H1 (cell line): ENCODE measurements at regions not wholly inside any gene's neighbourhood (a gene's known extent, or its start where the extent isn't known, plus 50 kb on each side); places are given as distances from the start of the nearest gene placed in this dataset.
A peak's percentile ranks its signal among the peaks of the same experiment; 100 is the strongest.

Experiments
- CTCF ChIA-PET: fragments of 300-600 bp; sonication (Branson Sonifier 250); formaldehyde crosslinking; loops from one replicate; lab custom pipeline; 2021; ENCODE audit not compliant: partially characterized antibody; lab: Charles Lee
- POLR2A ChIA-PET: fragments of 300-600 bp; sonication (Branson Sonifier 250); formaldehyde crosslinking; loops from one replicate; lab custom pipeline; 2021; ENCODE audit warnings: inconsistent platforms; ENCODE audit not compliant: partially characterized antibody; lab: Charles Lee
- DNase-seq, 2 experiments: peaks; one replicate each; pipeline versions ENCODE4 v3.0.0 to v3.0.0-alpha.2; 2010 to 2022; ENCODE audit warnings: low spot score in 2 of 2, low read depth in 1 of 2, mixed read lengths in 1 of 2
- FAIRE-seq: peaks from 2 replicates; lab custom pipeline; 2011; peaks lifted over from hg19 to GRCh38; lab: Jason Lieb, UNC
- H2AFZ ChIP-seq: 2 replicates; pipeline ENCODE4 v1.8.1; 2012; ENCODE audit warnings: low read length, inconsistent platforms
- H2AK5ac ChIP-seq: 2 replicates; pipeline ENCODE4 v1.6.1; 2013; ENCODE audit warnings: low read depth, low read length
- H2BK120ac ChIP-seq: replicated peaks from 2 replicates; pipeline ENCODE3; 2013; ENCODE audit warnings: low read depth, low read length, inconsistent platforms
- H2BK12ac ChIP-seq: 2 replicates; pipeline ENCODE4 v1.6.1; 2013; ENCODE audit warnings: low read depth, low read length
- H2BK15ac ChIP-seq: 2 replicates; pipeline ENCODE4 v1.6.1; 2013; ENCODE audit warnings: low read length
- H2BK20ac ChIP-seq: 2 replicates; pipeline ENCODE4 v1.6.1; 2013; ENCODE audit warnings: low read length
- H2BK5ac ChIP-seq: 2 replicates; pipeline ENCODE4 v1.6.1; 2013; ENCODE audit warnings: low read depth, low read length
- H3K14ac ChIP-seq: 2 replicates; pipeline ENCODE4 v1.6.1; 2013; ENCODE audit warnings: inconsistent platforms; ENCODE audit not compliant: insufficient read length
- H3K18ac ChIP-seq: 2 replicates; pipeline ENCODE4 v1.6.1; 2013; ENCODE audit warnings: low read length; ENCODE audit errors: extremely low read depth
- H3K23ac ChIP-seq: 2 replicates; pipeline ENCODE4 v1.6.1; 2013; ENCODE audit warnings: inconsistent platforms; ENCODE audit not compliant: insufficient read length
- H3K23me2 ChIP-seq: 2 replicates; pipeline ENCODE4 v1.6.1; 2013; ENCODE audit warnings: low read depth, low read length
- H3K27ac ChIP-seq: 2 replicates; pipeline ENCODE4 v1.6.1; 2011; ENCODE audit warnings: low read depth, low read length, inconsistent platforms
- H3K27me3 ChIP-seq, 4 experiments: replicated peaks in 1 of 4; 1 replicate in 1 of 4; 2 replicates in 3 of 4; pipeline versions ENCODE4 v1.6.1 to v1.8.1; 2011 to 2013; ENCODE audit warnings: low read length in 3 of 4, mild to moderate bottlenecking in 3 of 4, inconsistent platforms in 2 of 4, mixed read lengths in 2 of 4, moderate library complexity in 1 of 4; ENCODE audit not compliant: control insufficient read depth in 3 of 4, insufficient read depth in 3 of 4; ENCODE audit errors: extremely low read depth in 1 of 4
- H3K36me3 ChIP-seq, 4 experiments: 2 replicates each; pipeline versions ENCODE4 v1.6.1 to v1.8.1; 2011 to 2013; ENCODE audit warnings: mild to moderate bottlenecking in 4 of 4, low read length in 3 of 4, moderate library complexity in 2 of 4, control low read depth in 1 of 4, inconsistent platforms in 1 of 4; ENCODE audit not compliant: insufficient read depth in 4 of 4, control insufficient read depth in 2 of 4
- H3K4ac ChIP-seq: replicated peaks from 2 replicates; pipeline ENCODE3; 2013; ENCODE audit warnings: low read length, low read depth, mixed read lengths, inconsistent platforms; ENCODE audit not compliant: insufficient read length
- H3K4me1 ChIP-seq, 4 experiments: replicated peaks in 1 of 4; 1 replicate in 1 of 4; 2 replicates in 3 of 4; pipeline versions ENCODE4 v1.6.1 to v1.8.1; 2011 to 2013; ENCODE audit warnings: low read length in 3 of 4, inconsistent platforms in 2 of 4, mixed read lengths in 1 of 4; ENCODE audit not compliant: insufficient read depth in 4 of 4, control insufficient read depth in 3 of 4
- H3K4me2 ChIP-seq, 2 experiments: 2 replicates each; pipeline versions ENCODE4 v1.6.1 to v1.8.1; 2011 to 2013; ENCODE audit warnings: low read depth in 2 of 2, low read length in 2 of 2, control low read depth in 1 of 2, inconsistent platforms in 1 of 2, mild to moderate bottlenecking in 1 of 2; ENCODE audit not compliant: insufficient read depth in 1 of 2
- H3K4me3 ChIP-seq, 4 experiments: fragments of 200-600, 300-600 bp in 1 of 4; sonication (generic), shearing (Covaris generic), sonication (Bioruptor Twin) in 1 of 4; 2 replicates each; pipeline versions ENCODE4 v1.5.1 to v1.8.1; 2011 to 2016; ENCODE audit warnings: low read length in 4 of 4, low read depth in 3 of 4, control low read depth in 2 of 4, inconsistent platforms in 2 of 4, mild to moderate bottlenecking in 2 of 4, mixed read lengths in 1 of 4, moderate library complexity in 1 of 4; ENCODE audit not compliant: insufficient read depth in 2 of 4; ENCODE audit errors: extremely low read depth in 1 of 4
- H3K56ac ChIP-seq: replicated peaks from 2 replicates; pipeline ENCODE3; 2013; ENCODE audit warnings: low read depth, mild to moderate bottlenecking, mixed read lengths, low read length, inconsistent platforms; ENCODE audit not compliant: insufficient read length
- H3K79me1 ChIP-seq: 2 replicates; pipeline ENCODE4 v1.6.1; 2013; ENCODE audit warnings: low read depth, low read length, control low read depth
- H3K79me2 ChIP-seq, 2 experiments: 2 replicates each; pipeline versions ENCODE4 v1.6.1 to v1.8.1; 2012 to 2013; ENCODE audit warnings: low read length in 2 of 2, mild to moderate bottlenecking in 2 of 2, inconsistent platforms in 1 of 2; ENCODE audit not compliant: insufficient read depth in 2 of 2, control insufficient read depth in 1 of 2
- H3K9ac ChIP-seq, 4 experiments: replicated peaks in 1 of 4; 1 replicate in 1 of 4; 2 replicates in 3 of 4; pipeline versions ENCODE4 v1.6.1 to v1.8.1; 2011 to 2013; ENCODE audit warnings: low read depth in 3 of 4, low read length in 3 of 4, control low read depth in 2 of 4, mild to moderate bottlenecking in 2 of 4, moderate library complexity in 2 of 4, inconsistent platforms in 1 of 4; ENCODE audit errors: extremely low read depth in 1 of 4
- H3K9me3 ChIP-seq, 2 experiments: 2 replicates each; pipeline versions ENCODE4 v1.6.1 to v1.8.1; 2012 to 2013; ENCODE audit warnings: mild to moderate bottlenecking in 2 of 2, moderate library complexity in 2 of 2, control low read depth in 1 of 2, inconsistent platforms in 1 of 2, low read depth in 1 of 2, low read length in 1 of 2, mixed read lengths in 1 of 2; ENCODE audit not compliant: insufficient read depth in 2 of 2
- H4K20me1 ChIP-seq, 2 experiments: replicated peaks in 1 of 2; 2 replicates each; pipeline versions ENCODE3 to v1.8.1; 2011 to 2013; ENCODE audit warnings: inconsistent platforms in 2 of 2, low read length in 2 of 2, mild to moderate bottlenecking in 1 of 2; ENCODE audit not compliant: insufficient read depth in 2 of 2, control insufficient read depth in 1 of 2
- H4K5ac ChIP-seq: 2 replicates; pipeline ENCODE4 v1.6.1; 2013; ENCODE audit warnings: low read length, low read depth, mixed read lengths, inconsistent platforms; ENCODE audit not compliant: insufficient read length
- H4K8ac ChIP-seq: 2 replicates; pipeline ENCODE4 v1.8.0; 2013; ENCODE audit warnings: mild to moderate bottlenecking, moderate library complexity, low read length, inconsistent platforms; ENCODE audit not compliant: insufficient read depth; ENCODE audit errors: extremely low read depth
- H4K91ac ChIP-seq: replicated peaks from 2 replicates; pipeline ENCODE3; 2013; ENCODE audit warnings: low read length, mixed read lengths, inconsistent platforms; ENCODE audit not compliant: insufficient read length
- BCL11A ChIP-seq, 2 experiments: IDR thresholded peaks; one replicate each; pipeline ENCODE4 v1.6.1; 2011; ENCODE audit warnings: low read depth in 2 of 2, low read length in 2 of 2, mild to moderate bottlenecking in 2 of 2
- CEBPB ChIP-seq: IDR thresholded peaks from 2 replicates; pipeline ENCODE4 v1.6.1; 2012; ENCODE audit warnings: low read depth, low read length
- EP300 ChIP-seq, 2 experiments: IDR thresholded peaks; 1 replicate in 1 of 2; 2 replicates in 1 of 2; pipeline ENCODE4 v1.6.1; 2011 to 2012; ENCODE audit warnings: low read depth in 2 of 2, low read length in 2 of 2, mild to moderate bottlenecking in 2 of 2, borderline replicate concordance in 1 of 2, inconsistent platforms in 1 of 2, moderate library complexity in 1 of 2
- GABPA ChIP-seq: IDR thresholded peaks from 2 replicates; pipeline ENCODE4 v1.6.1; 2011; ENCODE audit warnings: mild to moderate bottlenecking, low read length, moderate library complexity, borderline replicate concordance; ENCODE audit not compliant: insufficient read depth
- JUN ChIP-seq: IDR thresholded peaks from 2 replicates; pipeline ENCODE4 v1.6.1; 2011; ENCODE audit warnings: low read depth, mild to moderate bottlenecking, improper control_type of control experiment, low read length
- JUND ChIP-seq: IDR thresholded peaks from 2 replicates; pipeline ENCODE4 v1.6.1; 2011; ENCODE audit warnings: mild to moderate bottlenecking, improper control_type of control experiment, low read length
- PHF8 ChIP-seq: fragments of 200-600 bp; sonication (generic); conservative IDR thresholded peaks from 2 replicates; pipeline ENCODE4 v1.7.1; 2012; ENCODE audit warnings: low read depth, mild to moderate bottlenecking, inconsistent platforms, low read length, moderate library complexity
- SAP30 ChIP-seq: fragments of 300-600 bp; sonication (generic); IDR thresholded peaks from 2 replicates; pipeline ENCODE4 v1.7.1; 2012; ENCODE audit warnings: low read length, moderate library complexity, mild to moderate bottlenecking, inconsistent platforms; ENCODE audit not compliant: insufficient read depth, insufficient replicate concordance
- SIN3A ChIP-seq, 2 experiments: IDR thresholded peaks in 1 of 2; conservative IDR thresholded peaks in 1 of 2; 2 replicates each; pipeline ENCODE4 v1.6.1; 2011 to 2012; ENCODE audit warnings: low read length in 2 of 2, improper control_type of control experiment in 1 of 2, low read depth in 1 of 2, mild to moderate bottlenecking in 1 of 2
- SRF ChIP-seq: IDR thresholded peaks from 2 replicates; pipeline ENCODE4 v1.6.1; 2011; ENCODE audit warnings: mild to moderate bottlenecking, low read depth, low read length, moderate library complexity
- TCF12 ChIP-seq: IDR thresholded peaks from 2 replicates; pipeline ENCODE4 v1.6.1; 2011; ENCODE audit warnings: low read depth, mild to moderate bottlenecking, low read length
- ZNF274 ChIP-seq: IDR thresholded peaks from 2 replicates; pipeline ENCODE4 v1.7.0; 2012; ENCODE audit warnings: low read length, borderline replicate concordance; ENCODE audit errors: extremely low read depth
- WGBS, 2 experiments: shearing (Covaris generic) in 1 of 2; methylation state at CpG; one replicate each; pipeline versions ENCODE4 v1.1.6 to v1.1.7; 2013 to 2015; ENCODE audit warnings: low lambda C conversion rate in 2 of 2, mixed read lengths in 2 of 2, inconsistent platforms in 1 of 2, low coverage in 1 of 2, missing lambda C conversion rate in 1 of 2; ENCODE audit not compliant: insufficient replicate concordance in 2 of 2, insufficient coverage in 1 of 2, insufficient read length in 1 of 2; ENCODE audit errors: extremely low coverage in 1 of 2, missing lambda C conversion rate in 1 of 2; 5-methylcytosine and 5-hydroxymethylcytosine counted together

DNA sequence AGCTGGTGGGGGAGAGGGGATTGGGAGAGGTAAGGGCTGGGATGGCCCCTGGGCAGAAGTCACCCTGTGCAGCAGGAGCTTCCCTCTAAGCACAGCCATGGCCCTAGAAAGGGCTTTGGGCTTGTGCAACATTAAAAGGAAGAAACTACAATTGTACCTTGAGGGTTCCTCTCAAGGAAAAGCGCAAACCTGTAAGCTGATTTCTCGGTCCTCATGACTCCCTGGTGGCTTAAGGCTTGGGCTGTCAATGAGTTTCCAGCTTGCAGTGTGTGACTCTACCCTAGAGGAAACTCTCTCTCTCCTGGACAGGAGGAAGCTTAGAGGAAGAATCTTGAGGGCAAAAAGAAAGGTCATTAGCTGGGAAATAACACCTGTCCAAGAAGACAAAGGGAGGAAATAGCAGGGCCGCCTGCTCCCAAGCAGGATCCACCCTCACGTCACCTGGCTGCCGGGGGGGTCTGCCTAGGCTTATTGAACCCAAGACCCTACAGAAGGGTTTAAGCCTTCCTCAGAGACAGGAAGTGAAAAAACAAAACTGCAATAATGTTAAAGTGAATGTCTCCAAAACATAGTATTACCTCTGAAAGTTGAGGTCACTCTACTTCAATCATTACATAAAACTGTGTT lies 112.5 kb downstream of the WDR11 start:
- Histone ChIP-seq H4K5ac (no peak overlapping the region), H3K9me3 (no peaks in the 10 kb centered on the region), H3K4me1 (peaks cover 6 to 13% (median 8%) of the 10 kb centered on the region in 4 experiments; a peak in 6 of 7 replicates), H2BK5ac (no peak overlapping the region), H3K79me1 (no peaks in the 10 kb centered on the region), H3K23me2 (no peaks in the 10 kb centered on the region), H2BK12ac (no peak overlapping the region; the same call in 1 of the 2 replicates), H2AK5ac (no peak overlapping the region), H3K9ac (no peak overlapping the region), H3K4me3 (no peak overlapping the region), H4K20me1 (no peaks in the 10 kb centered on the region), H2AFZ (peak overlapping the region; percentile 32; the same call in 1 of the 2 replicates), H3K18ac (no peak overlapping the region), H4K91ac (no peak overlapping the region), H3K56ac (no peak overlapping the region), H3K4ac (no peak overlapping the region), H2BK15ac (no peak overlapping the region), H2BK120ac (no peak overlapping the region), H3K36me3 (no peaks in the 10 kb centered on the region), H3K79me2 (no peaks in the 10 kb centered on the region), H3K23ac (no peak overlapping the region), H3K27me3 (no peaks in the 10 kb centered on the region; a peak in 1 of 7 replicates), H2BK20ac (no peak overlapping the region), H4K8ac (peak overlapping the region; percentile 36), H3K4me2 (peak overlapping the region in 1 of 2 experiments; percentile 8; a peak in 1 of 4 replicates), H3K27ac (no peak overlapping the region), H3K14ac (no peak overlapping the region)
- 88% methylated on average over 5 of the region's 5 CpGs; no CpG with 5 or more reads in 1 of the 2 experiments for WGBS, 2 experiments
- ChIA-PET CTCF (interaction anchor here (0.6 to 3.7 kb wide), 8 partner anchors 11 to 660 kb away, joined by 3 to 16 read pairs (median 8); no protein-coding TSS in a partner anchor), POLR2A (interaction anchor here (1.2 kb wide), 1 partner anchor 15 kb away, joined by 3 read pairs; no protein-coding TSS in a partner anchor)
- no peak for FAIRE-seq
- no peak for TF ChIP-seq SIN3A (conservative IDR thresholded peaks at IDR 0.05 in 1 of 2, IDR thresholded peaks at IDR 0.05 in 1 of 2; ENCODE audit: low read depth in 1 of 2, low read length in 2 of 2)
- no peak for TF ChIP-seq SRF
- no peak for TF ChIP-seq JUN
- no peak for TF ChIP-seq BCL11A (IDR thresholded peaks at IDR 0.05; ENCODE audit: low read depth in 2 of 2, low read length in 2 of 2)
- no peak for TF ChIP-seq CEBPB
- no peak for TF ChIP-seq ZNF274
- TF ChIP-seq EP300 (IDR thresholded peaks at IDR 0.05; ENCODE audit: borderline replicate concordance in 1 of 2, low read depth in 2 of 2, low read length in 2 of 2): no peak
- no peak for TF ChIP-seq GABPA
- no peak for TF ChIP-seq PHF8
- no peak for TF ChIP-seq JUND
- TF ChIP-seq SAP30: no peak
- no peak for TF ChIP-seq TCF12
- DNase-seq: no peak
